Thyroid gland (tissue), 4 donors: ENCODE measurements at regions not wholly inside any gene's neighbourhood (a gene's known extent, or its start where the extent isn't known, plus 50 kb on each side); places are given as distances from the start of the nearest gene placed in this dataset.

Experiments
- DNase-seq, 2 donors: peaks; one replicate each; pipeline ENCODE4 v3.0.0-alpha.2; 2019
- H3K27ac ChIP-seq, 3 donors: fragments of 200-600 bp; sonication (generic); 1 replicate in 2 of 3; 2 replicates in 1 of 3; pipeline ENCODE4 v1.5.1; 2016 to 2019; ENCODE audit warnings: mild to moderate bottlenecking in 1 of 3, moderate library complexity in 1 of 3
- H3K27me3 ChIP-seq: fragments of 200-600 bp; sonication (generic); one replicate; pipeline ENCODE4 v1.5.1; 2019
- H3K36me3 ChIP-seq, 2 donors: fragments of 200-600 bp; sonication (generic); one replicate each; pipeline ENCODE4 v1.5.1; 2016 to 2019
- H3K4me1 ChIP-seq, 2 donors: fragments of 200-600 bp; sonication (generic); one replicate each; pipeline ENCODE4 v1.5.1; 2017 to 2019
- H3K4me3 ChIP-seq, 3 donors: fragments of 200-600 bp; sonication (generic); replicated peaks in 1 of 3; 1 replicate in 2 of 3; 2 replicates in 1 of 3; pipeline ENCODE4 v1.5.1; 2016; ENCODE audit warnings: mild to moderate bottlenecking in 1 of 3
- H3K9me3 ChIP-seq: fragments of 200-600 bp; sonication (generic); one replicate; pipeline ENCODE4 v1.5.1; 2017
- POLR2A ChIP-seq, 2 donors: fragments of 450-650 bp; IDR thresholded peaks; one replicate each; pipeline ENCODE4 v1.6.1; 2017; ENCODE audit warnings: antibody characterized with exemption in 2 of 2, mild to moderate bottlenecking in 2 of 2, moderate library complexity in 1 of 2
- WGBS, 2 donors: methylation state at CpG; one replicate each; pipeline ENCODE4 v1.1.5; 2017; 5-methylcytosine and 5-hydroxymethylcytosine counted together
- intact Hi-C: fragments of 100-400 bp; cut with DNase I; formaldehyde crosslinking; loops from one replicate; pipeline ENCODE4 v1.15.1; 2023
- TF ChIP-seq, protein P1 (sequence below), 6 experiments: fragments of 200-600 bp in 3 of 6; fragments of 450-650 bp in 3 of 6; sonication (generic) in 3 of 6; IDR thresholded peaks; one replicate each; pipeline ENCODE4 v1.5.1; 2016 to 2019; ENCODE audit warnings: antibody characterized with exemption in 6 of 6, mild to moderate bottlenecking in 2 of 6, inconsistent platforms in 1 of 6, moderate library complexity in 1 of 6

DNA sequence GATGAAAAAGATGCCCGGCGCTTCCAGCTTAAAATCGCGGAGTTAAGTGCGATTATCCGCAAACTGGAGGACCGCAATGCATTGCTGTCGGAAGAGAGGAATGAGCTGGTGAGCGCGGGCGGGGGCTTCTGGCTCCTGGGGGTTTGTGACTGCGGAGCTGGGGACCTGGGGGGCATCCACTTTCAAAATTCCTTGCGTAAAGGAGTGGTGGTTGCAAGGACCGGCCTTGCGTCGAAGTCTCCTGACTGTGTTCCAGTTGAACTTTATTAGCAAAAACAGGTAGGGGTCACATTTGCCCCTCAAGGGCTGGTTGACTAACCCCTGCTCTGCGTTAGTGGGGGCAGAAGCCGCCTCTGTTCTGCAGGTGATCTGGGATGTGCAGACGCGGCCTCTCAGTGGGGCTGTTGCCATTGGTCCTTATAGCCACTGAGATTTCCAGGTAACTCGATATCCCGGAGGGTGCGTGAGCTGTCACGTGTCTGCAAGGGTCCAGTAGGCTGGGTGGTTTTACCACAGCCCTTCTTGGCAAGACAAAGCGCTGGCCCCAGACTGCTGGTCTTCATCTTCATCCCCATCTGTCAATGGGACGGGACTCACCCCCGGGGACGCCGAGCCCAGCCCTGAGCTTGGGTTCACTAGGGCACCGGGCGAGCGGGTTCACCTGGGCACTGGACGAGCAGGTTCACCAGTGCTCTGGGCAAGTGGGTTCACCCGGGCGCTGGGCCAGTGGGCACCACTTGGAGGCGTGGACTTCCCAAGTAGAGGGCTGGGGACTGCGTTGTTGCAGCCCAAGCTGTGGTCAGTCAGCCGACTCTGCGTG, 51.5 kb upstream of the DPYSL4 start:
- H3K4me1 ChIP-seq = no peaks in the 10 kb centered on the region
- intact Hi-C loops = no loop called here
- H3K9me3 ChIP-seq = no peaks in the 10 kb centered on the region
- DNase-seq = peak in 1 of 2 donors; percentile 15
- H3K36me3 ChIP-seq = no peaks in the 10 kb centered on the region
- H3K27me3 ChIP-seq = no peaks in the 10 kb centered on the region
- H3K4me3 ChIP-seq = no peak overlapping the region
- no peak for TF ChIP-seq POLR2A (IDR thresholded peaks at IDR 0.05)
- TF ChIP-seq, protein P1, sequence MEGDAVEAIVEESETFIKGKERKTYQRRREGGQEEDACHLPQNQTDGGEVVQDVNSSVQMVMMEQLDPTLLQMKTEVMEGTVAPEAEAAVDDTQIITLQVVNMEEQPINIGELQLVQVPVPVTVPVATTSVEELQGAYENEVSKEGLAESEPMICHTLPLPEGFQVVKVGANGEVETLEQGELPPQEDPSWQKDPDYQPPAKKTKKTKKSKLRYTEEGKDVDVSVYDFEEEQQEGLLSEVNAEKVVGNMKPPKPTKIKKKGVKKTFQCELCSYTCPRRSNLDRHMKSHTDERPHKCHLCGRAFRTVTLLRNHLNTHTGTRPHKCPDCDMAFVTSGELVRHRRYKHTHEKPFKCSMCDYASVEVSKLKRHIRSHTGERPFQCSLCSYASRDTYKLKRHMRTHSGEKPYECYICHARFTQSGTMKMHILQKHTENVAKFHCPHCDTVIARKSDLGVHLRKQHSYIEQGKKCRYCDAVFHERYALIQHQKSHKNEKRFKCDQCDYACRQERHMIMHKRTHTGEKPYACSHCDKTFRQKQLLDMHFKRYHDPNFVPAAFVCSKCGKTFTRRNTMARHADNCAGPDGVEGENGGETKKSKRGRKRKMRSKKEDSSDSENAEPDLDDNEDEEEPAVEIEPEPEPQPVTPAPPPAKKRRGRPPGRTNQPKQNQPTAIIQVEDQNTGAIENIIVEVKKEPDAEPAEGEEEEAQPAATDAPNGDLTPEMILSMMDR (IDR thresholded peaks at IDR 0.05) = no peak
- H3K27ac ChIP-seq = no peak overlapping the region
- 79 to 83% methylated on average over 30 to 34 of the region's 39 CpGs for whole genome bisulfite sequencing, 2 donors

GRCh38 chr10:132136097-132136521, 50.6 kb upstream of the DPYSL4 start:
- Histone ChIP-seq H3K27ac (no peak overlapping the region), H3K9me3 (no peaks in the 10 kb centered on the region), H3K4me1 (no peaks in the 10 kb centered on the region), H3K36me3 (no peaks in the 10 kb centered on the region), H3K4me3 (no peak overlapping the region), H3K27me3 (no peaks in the 10 kb centered on the region)
- TF ChIP-seq POLR2A (IDR thresholded peaks at IDR 0.05) = no peak
- TF ChIP-seq, protein P1 (IDR thresholded peaks at IDR 0.05) = no peak
- intact Hi-C loops = no loop called here
- no peak for DNase-seq
- 84 to 85% methylated on average over 13 to 17 of the region's 22 CpGs for WGBS, 2 donors

DNA sequence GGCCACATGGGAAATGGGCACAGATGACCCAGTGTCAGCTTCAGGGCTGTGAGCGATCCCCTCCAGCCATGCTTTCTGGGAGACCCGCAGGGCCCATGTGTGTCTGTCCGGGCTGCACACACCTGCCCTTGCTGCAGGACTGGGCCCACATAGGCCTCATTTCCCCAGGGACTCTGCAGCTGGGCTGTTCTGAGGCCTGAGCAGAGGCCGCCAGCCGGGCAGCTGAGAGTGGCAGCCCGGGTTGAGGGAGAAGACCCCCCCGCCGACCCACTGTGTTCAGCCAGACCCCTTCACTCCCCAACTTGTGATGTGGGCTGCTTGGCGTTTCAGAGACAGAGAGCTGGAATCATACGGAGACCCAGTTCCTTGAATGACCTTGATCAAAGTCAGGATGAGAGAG, 50.1 kb upstream of the DPYSL4 start:
- Histone ChIP-seq H3K9me3 (no peaks in the 10 kb centered on the region), H3K36me3 (no peaks in the 10 kb centered on the region), H3K4me1 (no peaks in the 10 kb centered on the region), H3K27me3 (no peaks in the 10 kb centered on the region), H3K4me3 (no peak overlapping the region), H3K27ac (no peak overlapping the region)
- no peak for DNase-seq
- 82 to 100% methylated on average over 4 to 10 of the region's 10 CpGs for WGBS, 2 donors
- intact Hi-C loops = no loop called here
- TF ChIP-seq POLR2A (IDR thresholded peaks at IDR 0.05) = no peak
- TF ChIP-seq, protein P1 (IDR thresholded peaks at IDR 0.05) = no peak
